Progenitor cell of endocrine pancreas (in vitro differentiated cells): ENCODE measurements at regions not wholly inside any gene's neighbourhood (a gene's known extent, or its start where the extent isn't known, plus 50 kb on each side); places are given as distances from the start of the nearest gene placed in this dataset.

Source experiments
- DNase-seq: peaks from one replicate; pipeline ENCODE4 v3.0.0; 2021; ENCODE audit warnings: low spot score; ENCODE audit not compliant: unreplicated experiment
- H3K27ac Mint-ChIP-seq: 2 replicates; pipeline ENCODE4 v1.8.0; 2021; ENCODE audit warnings: mild to moderate bottlenecking, moderate library complexity, mixed read lengths
- H3K27me3 Mint-ChIP-seq: 2 replicates; pipeline ENCODE4 v1.8.0; 2021; ENCODE audit warnings: mixed read lengths
- H3K36me3 Mint-ChIP-seq: 2 replicates; pipeline ENCODE4 v1.8.0; 2022; ENCODE audit warnings: mixed read lengths; ENCODE audit not compliant: insufficient read depth
- H3K4me1 Mint-ChIP-seq: 2 replicates; pipeline ENCODE4 v1.8.0; 2021; ENCODE audit warnings: low read depth, mixed read lengths
- H3K4me3 Mint-ChIP-seq: 2 replicates; pipeline ENCODE4 v1.8.0; 2021; ENCODE audit warnings: low read depth, mild to moderate bottlenecking, moderate library complexity, mixed read lengths
- H3K9me3 Mint-ChIP-seq: 2 replicates; pipeline ENCODE4 v1.8.0; 2021; ENCODE audit warnings: low read depth, mixed read lengths
- CTCF ChIP-seq: fragments of 200-600 bp; sonication (generic); IDR thresholded peaks from one replicate; pipeline ENCODE4 v1.5.0; 2021; ENCODE audit warnings: antibody characterized with exemption, mild to moderate bottlenecking; ENCODE audit not compliant: unreplicated experiment

- Mint-ChIP-seq H3K4me3 (no peak overlapping the region), H3K4me1 (peaks cover 7% of the 10 kb centered on the region), H3K27ac (no peak overlapping the region), H3K36me3 (no peaks in the 10 kb centered on the region), H3K9me3 (no peaks in the 10 kb centered on the region), H3K27me3 (peaks cover 22% of the 10 kb centered on the region)
- no peak for DNase-seq
- no peak for TF ChIP-seq CTCF
These were observed 203.0 kb downstream of the PLPP3 start for GRCh38 chr1:56376188-56376984.

GRCh38 chr1:56375326-56375804 lies 204.0 kb downstream of the PLPP3 start:
- no peak for TF ChIP-seq CTCF
- no peak overlapping the region for H3K4me3 Mint-ChIP-seq
- DNase-seq, result no peak
- peaks cover 12% of the 10 kb centered on the region for H3K4me1 Mint-ChIP-seq
- H3K9me3 Mint-ChIP-seq, result no peaks in the 10 kb centered on the region
- H3K27ac Mint-ChIP-seq, result peak overlapping the region; percentile 25
- H3K27me3 Mint-ChIP-seq, result peaks cover 22% of the 10 kb centered on the region
- H3K36me3 Mint-ChIP-seq, result no peaks in the 10 kb centered on the region

GRCh38 chr1:56374026-56374974 lies 205.1 kb downstream of the PLPP3 start:
- no peak for TF ChIP-seq CTCF
- DNase-seq, result no peak
- Mint-ChIP-seq H3K36me3 (no peaks in the 10 kb centered on the region), H3K4me1 (peaks cover 13% of the 10 kb centered on the region), H3K4me3 (no peak overlapping the region), H3K9me3 (no peaks in the 10 kb centered on the region), H3K27ac (no peak overlapping the region), H3K27me3 (peaks cover 22% of the 10 kb centered on the region)

- Mint-ChIP-seq H3K4me1 (peaks cover 8% of the 10 kb centered on the region), H3K27ac (no peak overlapping the region), H3K36me3 (no peaks in the 10 kb centered on the region), H3K27me3 (peaks cover 11% of the 10 kb centered on the region), H3K4me3 (no peak overlapping the region), H3K9me3 (no peaks in the 10 kb centered on the region)
- DNase-seq, result no peak
- no peak for TF ChIP-seq CTCF
These were observed 208.8 kb downstream of the PLPP3 start for GRCh38 chr1:56370513-56370912.
